C4-2B (cell line): ENCODE measurements at regions not wholly inside any gene's neighbourhood (a gene's known extent, or its start where the extent isn't known, plus 50 kb on each side); places are given as distances from the start of the nearest gene placed in this dataset.

Experiments used
- CTCF ChIP-seq: fragments of 450-650 bp; conservative IDR thresholded peaks from 2 replicates; pipeline ENCODE4 v1.5.1; 2017; ENCODE audit warnings: mild to moderate bottlenecking
- ZFX ChIP-seq: fragments of 450-650 bp; IDR thresholded peaks from 2 replicates; pipeline ENCODE4 v1.6.1; 2017

GRCh38 chr10:69730251-69731156 is 71.2 kb upstream of the COL13A1 start:
- no peak for TF ChIP-seq CTCF
- TF ChIP-seq ZFX: no peak
